ENCODE measurements at regions not wholly inside any gene's neighbourhood (a gene's known extent, or its start where the extent isn't known, plus 50 kb on each side); places are given as distances from the start of the nearest gene placed in this dataset.

DNA sequence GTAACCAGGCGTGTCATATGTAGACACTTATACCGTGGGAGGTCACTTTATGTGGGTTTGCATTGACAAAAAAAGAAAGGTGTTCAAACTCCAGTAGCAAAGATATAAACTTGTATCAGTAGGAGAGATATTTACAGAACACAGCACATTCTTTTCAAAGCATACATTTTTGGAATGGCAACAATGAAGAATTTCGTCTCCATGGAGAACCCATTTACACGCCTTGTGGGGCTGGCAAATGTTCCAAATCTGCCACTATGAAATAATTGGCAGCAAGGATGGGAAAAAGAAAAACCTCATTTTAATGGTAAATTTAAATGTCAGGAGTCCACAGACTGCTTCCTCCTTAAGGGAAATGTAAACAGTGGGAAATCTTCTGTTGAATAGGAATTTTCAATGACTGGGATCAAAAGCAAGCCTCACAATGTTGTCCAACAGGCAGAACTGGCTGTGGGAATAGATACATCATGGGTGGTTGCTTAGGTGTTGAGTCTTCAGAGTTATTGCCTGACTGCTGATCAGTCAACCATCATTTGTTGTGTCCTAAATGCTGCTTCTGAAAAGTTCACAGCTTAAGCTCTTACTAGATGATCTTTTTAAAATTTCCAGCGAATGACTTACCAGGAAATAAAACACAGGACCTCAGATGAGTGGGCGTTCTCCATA is 256.6 kb upstream of the SEMA3C start:
- POLR2A ChIA-PET = no interaction called here
- CTCF ChIA-PET = no interaction called here
- intact Hi-C loops (cut with micrococcal nuclease; ENCODE audit: unreplicated experiment) = loop anchor here (1.0 to 5.0 kb wide), 3 partner anchors 20 to 272 kb away; no protein-coding TSS in a partner anchor

DNA sequence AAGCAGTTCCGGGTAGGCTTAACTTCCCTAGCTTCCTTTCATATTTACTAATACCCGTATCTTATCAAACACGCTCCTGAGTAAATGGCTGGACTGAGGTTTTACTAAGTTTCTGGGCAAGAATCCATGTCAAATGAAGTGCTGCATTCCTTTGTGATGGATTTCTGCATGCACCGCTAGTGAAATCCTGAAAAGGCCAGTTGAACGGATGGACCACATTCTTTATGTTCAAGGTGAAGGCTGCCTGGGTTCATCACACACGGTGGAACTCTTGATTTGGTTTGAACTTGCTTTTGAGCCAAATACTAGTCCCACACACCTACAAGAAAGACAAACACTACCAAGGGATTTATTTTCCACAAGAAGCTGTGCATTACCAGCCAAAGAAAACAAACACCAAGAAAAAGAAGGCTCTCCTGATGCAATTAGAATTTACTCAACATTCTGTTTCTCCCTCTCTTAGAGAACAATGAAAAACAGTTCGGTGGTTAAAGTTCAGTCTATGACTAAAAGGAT is 255.0 kb upstream of the SEMA3C start:
- Mint-ChIP-seq H3K36me3 (ENCODE audit: insufficient read depth, unreplicated experiment) (peaks cover 13% of the 10 kb centered on the region), H3K27me3 (ENCODE audit: insufficient read depth, unreplicated experiment) (no peaks in the 10 kb centered on the region), H3K9me3 (ENCODE audit: unreplicated experiment) (no peaks in the 10 kb centered on the region), H3K27ac (ENCODE audit: unreplicated experiment) (peak overlapping the region; percentile 79), H3K4me3 (ENCODE audit: unreplicated experiment) (peak overlapping the region; percentile 33), H3K4me1 (ENCODE audit: low read depth, unreplicated experiment) (peaks cover 23% of the 10 kb centered on the region)
- TF ChIP-seq, protein P1, sequence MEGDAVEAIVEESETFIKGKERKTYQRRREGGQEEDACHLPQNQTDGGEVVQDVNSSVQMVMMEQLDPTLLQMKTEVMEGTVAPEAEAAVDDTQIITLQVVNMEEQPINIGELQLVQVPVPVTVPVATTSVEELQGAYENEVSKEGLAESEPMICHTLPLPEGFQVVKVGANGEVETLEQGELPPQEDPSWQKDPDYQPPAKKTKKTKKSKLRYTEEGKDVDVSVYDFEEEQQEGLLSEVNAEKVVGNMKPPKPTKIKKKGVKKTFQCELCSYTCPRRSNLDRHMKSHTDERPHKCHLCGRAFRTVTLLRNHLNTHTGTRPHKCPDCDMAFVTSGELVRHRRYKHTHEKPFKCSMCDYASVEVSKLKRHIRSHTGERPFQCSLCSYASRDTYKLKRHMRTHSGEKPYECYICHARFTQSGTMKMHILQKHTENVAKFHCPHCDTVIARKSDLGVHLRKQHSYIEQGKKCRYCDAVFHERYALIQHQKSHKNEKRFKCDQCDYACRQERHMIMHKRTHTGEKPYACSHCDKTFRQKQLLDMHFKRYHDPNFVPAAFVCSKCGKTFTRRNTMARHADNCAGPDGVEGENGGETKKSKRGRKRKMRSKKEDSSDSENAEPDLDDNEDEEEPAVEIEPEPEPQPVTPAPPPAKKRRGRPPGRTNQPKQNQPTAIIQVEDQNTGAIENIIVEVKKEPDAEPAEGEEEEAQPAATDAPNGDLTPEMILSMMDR (IDR thresholded peaks at IDR 0.05; ENCODE audit: insufficient read depth in 1 of 2, low read depth in 1 of 2, low read length in 1 of 2, severe bottlenecking in 1 of 2, unreplicated experiment in 1 of 2) = no peak
- Histone ChIP-seq H3K4me3 (ENCODE audit: low read depth, low read length) (no peak overlapping the region), H3K9me3 (no peaks in the 10 kb centered on the region), H3K4me1 (peaks cover 32% of the 10 kb centered on the region), H3K36me3 (ENCODE audit: control insufficient read depth, insufficient read depth, low read length) (no peaks in the 10 kb centered on the region), H3K27me3 (replicated peaks; ENCODE audit: control insufficient read depth, insufficient read depth, low read length) (no peaks in the 10 kb centered on the region)
- DNase-seq = no peak
- intact Hi-C loops (cut with micrococcal nuclease; ENCODE audit: unreplicated experiment) = no loop called here
- no TSS peak for BruUV-seq (replicated peaks)
- ChIA-PET POLR2A (no interaction called here), CTCF (no interaction called here)

More for the DNA sequence above, 256.6 kb upstream of the SEMA3C start:
- DNase-seq = peak; percentile 74 to 78
- Mint-ChIP-seq H3K9me3 (ENCODE audit: unreplicated experiment) (peaks cover 11% of the 10 kb centered on the region), H3K27me3 (ENCODE audit: insufficient read depth, unreplicated experiment) (no peaks in the 10 kb centered on the region), H3K4me3 (ENCODE audit: unreplicated experiment) (peak overlapping the region; percentile 47), H3K4me1 (ENCODE audit: low read depth, unreplicated experiment) (peaks cover 17% of the 10 kb centered on the region), H3K36me3 (ENCODE audit: insufficient read depth, unreplicated experiment) (peaks cover 13% of the 10 kb centered on the region), H3K27ac (ENCODE audit: unreplicated experiment) (peak overlapping the region; percentile 93)
- TF ChIP-seq, protein P1 (IDR thresholded peaks at IDR 0.05; ENCODE audit: insufficient read depth in 1 of 2, low read depth in 1 of 2, low read length in 1 of 2, severe bottlenecking in 1 of 2, unreplicated experiment in 1 of 2) = no peak
- BruUV-seq (replicated peaks) = no TSS peak
- H3K9me3 ChIP-seq = no peaks in the 10 kb centered on the region
- no peak overlapping the region for H3K4me3 ChIP-seq (ENCODE audit: low read depth, low read length)
- H3K4me1 ChIP-seq = peaks cover 32% of the 10 kb centered on the region
- no peaks in the 10 kb centered on the region for H3K36me3 ChIP-seq (ENCODE audit: control insufficient read depth, insufficient read depth, low read length)
- no peaks in the 10 kb centered on the region for H3K27me3 ChIP-seq (replicated peaks; ENCODE audit: control insufficient read depth, insufficient read depth, low read length)

DNA sequence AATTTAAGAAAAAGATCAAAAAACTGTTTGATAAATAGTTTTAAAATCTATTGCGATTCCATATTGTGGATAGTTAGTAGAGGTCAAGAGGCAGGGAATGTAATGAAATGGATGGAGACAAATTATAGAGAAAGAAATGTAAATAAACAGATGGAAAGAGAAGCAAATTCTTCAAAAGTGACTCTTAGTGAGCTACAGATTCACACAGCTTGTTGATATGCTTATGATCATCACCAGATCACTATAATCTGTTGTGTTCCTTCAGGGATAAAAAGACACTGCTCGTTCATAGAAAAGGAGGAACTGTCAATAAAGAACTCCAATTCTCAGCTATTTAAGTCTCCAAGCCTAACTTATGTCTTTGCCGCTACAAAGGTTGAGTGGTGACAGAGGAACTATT is 251.4 kb upstream of the SEMA3C start:
- TF ChIP-seq, protein P1 (IDR thresholded peaks at IDR 0.05; ENCODE audit: insufficient read depth in 1 of 2, low read depth in 1 of 2, low read length in 1 of 2, severe bottlenecking in 1 of 2, unreplicated experiment in 1 of 2) = no peak
- H3K27ac Mint-ChIP-seq (ENCODE audit: unreplicated experiment) = no peak overlapping the region
- H3K4me3 ChIP-seq (ENCODE audit: low read depth, low read length) = no peak overlapping the region
- no peaks in the 10 kb centered on the region for H3K27me3 ChIP-seq (replicated peaks; ENCODE audit: control insufficient read depth, insufficient read depth, low read length)
- no TSS peak for BruUV-seq (replicated peaks)
- ChIA-PET POLR2A (interaction anchor here (0.7 kb wide), 1 partner anchor 14 kb away, joined by 4 read pairs; no protein-coding TSS in a partner anchor), CTCF (no interaction called here)
- H3K36me3 Mint-ChIP-seq (ENCODE audit: insufficient read depth, unreplicated experiment) = peaks cover 4% of the 10 kb centered on the region
- no peak overlapping the region for H3K4me3 Mint-ChIP-seq (ENCODE audit: unreplicated experiment)
- DNase-seq = no peak
- peaks cover 21% of the 10 kb centered on the region for H3K4me1 ChIP-seq
- H3K4me1 Mint-ChIP-seq (ENCODE audit: low read depth, unreplicated experiment) = peaks cover 16% of the 10 kb centered on the region
- intact Hi-C loops (cut with micrococcal nuclease; ENCODE audit: unreplicated experiment) = no loop called here
- H3K36me3 ChIP-seq (ENCODE audit: control insufficient read depth, insufficient read depth, low read length) = no peaks in the 10 kb centered on the region
- H3K9me3 Mint-ChIP-seq (ENCODE audit: unreplicated experiment) = no peaks in the 10 kb centered on the region
- peaks cover 5% of the 10 kb centered on the region; the same call in 1 of the 2 replicates for H3K9me3 ChIP-seq
- no peaks in the 10 kb centered on the region for H3K27me3 Mint-ChIP-seq (ENCODE audit: insufficient read depth, unreplicated experiment)
